ENCODE measurements at regions not wholly inside any gene's neighbourhood (a gene's known extent, or its start where the extent isn't known, plus 50 kb on each side); places are given as distances from the start of the nearest gene placed in this dataset.

GRCh38 chr3:13194285-13195209, 121.3 kb upstream of the IQSEC1 start:
- TF ChIP-seq EZH2 (IDR thresholded peaks at IDR 0.05; ENCODE audit: insufficient read depth, poor library complexity, severe bottlenecking) (no peak), EZH2phosphoT487 (IDR thresholded peaks at IDR 0.05; ENCODE audit: insufficient read depth, low read depth) (no peak)
